ENCODE measurements at regions not wholly inside any gene's neighbourhood (a gene's known extent, or its start where the extent isn't known, plus 50 kb on each side); places are given as distances from the start of the nearest gene placed in this dataset.

GRCh38 chr18:33805592-33805991 is 227.6 kb downstream of the ASXL3 start:
- no peak for DNase-seq

- no peak for DNase-seq
Observed at GRCh38 chr18:33804258-33804657, 226.2 kb downstream of the ASXL3 start.

GRCh38 chr18:33803636-33804035 is 225.6 kb downstream of the ASXL3 start:
- DNase-seq = no peak

- DNase-seq = no peak
Observed at GRCh38 chr18:33802955-33803354, 224.9 kb downstream of the ASXL3 start.

Data from stimulated activated CD4-positive, alpha-beta T cell treated with anti-CD3 and anti-CD28 coated beads, Interleukin-4, amount 100 ng/mL, for 24 hours (primary cell).